ENCODE measurements at regions not wholly inside any gene's neighbourhood (a gene's known extent, or its start where the extent isn't known, plus 50 kb on each side); places are given as distances from the start of the nearest gene placed in this dataset.

DNA sequence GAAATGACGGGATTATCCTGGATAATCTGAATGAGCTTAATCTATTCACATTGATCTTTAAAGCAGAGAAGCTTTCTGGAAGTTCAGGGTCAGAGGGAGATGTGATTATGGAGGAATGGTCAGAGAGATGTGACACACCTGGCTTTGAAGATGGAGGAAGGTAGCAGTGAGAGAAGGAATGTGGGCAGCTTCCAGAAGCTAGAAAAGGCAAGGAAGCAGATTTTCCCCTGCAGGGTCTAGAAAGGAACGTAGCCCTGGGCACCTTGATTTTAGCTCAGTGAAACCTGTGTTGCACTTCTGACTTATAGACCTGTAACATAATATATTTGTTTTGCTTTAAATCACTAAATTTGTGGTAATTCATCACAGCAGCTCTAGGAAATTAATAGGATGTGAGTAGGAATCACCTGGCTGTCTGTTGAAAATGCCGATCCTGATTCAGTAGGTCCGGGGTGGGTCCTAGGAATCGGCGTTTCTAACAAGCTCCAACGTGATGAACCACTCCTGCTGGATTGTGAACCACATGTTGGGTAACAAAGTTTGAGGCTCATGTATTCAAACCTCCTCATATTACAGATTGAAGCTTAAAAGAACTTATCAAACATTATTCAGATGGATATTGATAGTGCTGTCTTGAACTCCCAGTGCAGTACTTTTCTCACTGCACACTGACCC, 157.0 kb downstream of the GJA1 start:
- TF ChIP-seq GATA2 (IDR thresholded peaks at IDR 0.05; ENCODE audit: low read depth, low read length) (no peak), GATA3 (IDR thresholded peaks at IDR 0.05; ENCODE audit: low read depth, low read length) (no peak)

Measured in SH-SY5Y (cell line).